ENCODE measurements at regions not wholly inside any gene's neighbourhood (a gene's known extent, or its start where the extent isn't known, plus 50 kb on each side); places are given as distances from the start of the nearest gene placed in this dataset.
"Not testable (repeated sequence)": the region's sequence is repeated elsewhere in the genome, so short reads cannot be mapped to it uniquely, and the experiment has no call there.

- no peak overlapping the region for H3K4me3 ChIP-seq
- DNase-seq (peak in 1 of 6 donors; percentile 54), ATAC-seq (no peak), FAIRE-seq (no peak)
- no peaks in the 10 kb centered on the region for H3K36me3 ChIP-seq
- TF ChIP-seq CTCF (IDR thresholded peaks at IDR 0.05): no peak
- no peak overlapping the region for H3K27ac ChIP-seq
- H3K4me1 ChIP-seq: no peaks in the 10 kb centered on the region
- intact Hi-C loops (cut with DNase I): no loop called here
- no peaks in the 10 kb centered on the region for H3K27me3 ChIP-seq
- 79% methylated on average over 57 of the region's 57 CpGs for WGBS, 2 donors
- H3K9me3 ChIP-seq: no peaks in the 10 kb centered on the region
These were observed 371.7 kb downstream of the ZNF716 start for GRCh38 chr7:57821438-57822382.

GRCh38 chr7:57826548-57826947, 376.6 kb downstream of the ZNF716 start:
- H3K4me1 ChIP-seq; ATAC-seq; H3K9me3 ChIP-seq; H3K27me3 ChIP-seq; DNase-seq; H3K36me3 ChIP-seq; H3K4me3 ChIP-seq; H3K27ac ChIP-seq; FAIRE-seq; intact Hi-C loops (cut with DNase I): not testable (repeated sequence)
- WGBS, 2 donors: 33 to 37% methylated on average over 2 of the region's 2 CpGs

GRCh38 chr7:57835161-57835560, 385.2 kb downstream of the ZNF716 start:
- ATAC-seq; H3K27me3 ChIP-seq; H3K4me3 ChIP-seq; H3K9me3 ChIP-seq; H3K36me3 ChIP-seq; intact Hi-C loops (cut with DNase I); H3K27ac ChIP-seq; H3K4me1 ChIP-seq; DNase-seq; FAIRE-seq: not testable (repeated sequence)
- WGBS, 2 donors: 87 to 93% methylated on average over 9 of the region's 15 CpGs

GRCh38 chr7:57839152-57839551, 389.2 kb downstream of the ZNF716 start:
- H3K36me3 ChIP-seq; intact Hi-C loops (cut with DNase I); H3K9me3 ChIP-seq; H3K27ac ChIP-seq; H3K4me1 ChIP-seq; FAIRE-seq; H3K27me3 ChIP-seq; ATAC-seq; H3K4me3 ChIP-seq: not testable (repeated sequence)
- peak in 1 of 6 donors; percentile 5 for DNase-seq
- 64 to 69% methylated on average over 4 of the region's 4 CpGs for WGBS, 2 donors

GRCh38 chr7:57867884-57868701, 418.1 kb downstream of the ZNF716 start:
- DNase-seq (peak in 5 of 6 donors; percentile 11 to 65 (median 30)), ATAC-seq (peak in 2 of 4 donors; percentile 44 to 89), FAIRE-seq (no peak)
- 9% methylated on average over 76 to 84 of the region's 84 CpGs for WGBS, 2 donors
- Histone ChIP-seq H3K4me1 (no peaks in the 10 kb centered on the region), H3K27ac (no peak overlapping the region), H3K9me3 (no peaks in the 10 kb centered on the region), H3K4me3 (peak overlapping the region; percentile 12 to 38 (median 29)), H3K36me3 (no peaks in the 10 kb centered on the region), H3K27me3 (no peaks in the 10 kb centered on the region)
- intact Hi-C loops (cut with DNase I): no loop called here
- TF ChIP-seq CTCF (IDR thresholded peaks at IDR 0.05): no peak

GRCh38 chr7:57868771-57869483, 418.9 kb downstream of the ZNF716 start:
- H3K27me3 ChIP-seq: no peaks in the 10 kb centered on the region
- H3K36me3 ChIP-seq: no peaks in the 10 kb centered on the region
- 5 to 9% methylated on average over 62 to 66 of the region's 66 CpGs for WGBS, 2 donors
- no peaks in the 10 kb centered on the region for H3K4me1 ChIP-seq
- peak in 2 of 4 donors; percentile 39 to 43 for ATAC-seq
- H3K27ac ChIP-seq: no peak overlapping the region
- no peak for TF ChIP-seq CTCF (IDR thresholded peaks at IDR 0.05)
- peak overlapping the region; percentile 12 to 38 (median 29) for H3K4me3 ChIP-seq
- no peak for FAIRE-seq
- no peaks in the 10 kb centered on the region for H3K9me3 ChIP-seq
- DNase-seq: peak in 4 of 6 donors; percentile 25 to 48 (median 26)
- intact Hi-C loops (cut with DNase I): no loop called here
